Left kidney (tissue), 1 donor: ENCODE measurements at regions not wholly inside any gene's neighbourhood (a gene's known extent, or its start where the extent isn't known, plus 50 kb on each side); places are given as distances from the start of the nearest gene placed in this dataset.

Experiments
- DNase-seq: peaks from one replicate; pipeline ENCODE4 v3.0.0-alpha.2; 2013

GRCh38 chr3:62981962-62982361 is 106.7 kb upstream of the CADPS start:
- DNase-seq: no peak

GRCh38 chr3:62982795-62983455 is 107.7 kb upstream of the CADPS start:
- DNase-seq: no peak

GRCh38 chr3:62986061-62986460 is 110.8 kb upstream of the CADPS start:
- DNase-seq: no peak

GRCh38 chr3:62987721-62988120 is 112.5 kb upstream of the CADPS start:
- no peak for DNase-seq

GRCh38 chr3:62990704-62991413 is 115.6 kb upstream of the CADPS start:
- no peak for DNase-seq

GRCh38 chr3:62992520-62992919 is 117.3 kb upstream of the CADPS start:
- DNase-seq: no peak

GRCh38 chr3:62995119-62995518 is 119.9 kb upstream of the CADPS start:
- no peak for DNase-seq

- no peak for DNase-seq
Measured at GRCh38 chr3:62995530-62995929, 120.3 kb upstream of the CADPS start.

- no peak for DNase-seq
Measured at GRCh38 chr3:62997369-62997768, 122.2 kb upstream of the CADPS start.

- no peak for DNase-seq
Measured at GRCh38 chr3:62999158-62999557, 123.9 kb upstream of the CADPS start.

- DNase-seq: no peak
Measured at GRCh38 chr3:62999791-63000190, 124.6 kb upstream of the CADPS start.

GRCh38 chr3:63004448-63004847 is 129.2 kb upstream of the CADPS start:
- DNase-seq: no peak

- no peak for DNase-seq
Measured at GRCh38 chr3:63015614-63016309, 140.5 kb upstream of the CADPS start.

- no peak for DNase-seq
Measured at GRCh38 chr3:63022114-63022513, 146.9 kb upstream of the CADPS start.

GRCh38 chr3:63026722-63027121 is 151.5 kb upstream of the CADPS start:
- no peak for DNase-seq

GRCh38 chr3:63029326-63029725 is 154.1 kb upstream of the CADPS start:
- DNase-seq: no peak

- no peak for DNase-seq
Measured at GRCh38 chr3:63029921-63030320, 154.7 kb upstream of the CADPS start.

GRCh38 chr3:63030666-63031065 is 155.4 kb upstream of the CADPS start:
- no peak for DNase-seq

- DNase-seq: no peak
Measured at GRCh38 chr3:63032881-63033280, 157.7 kb upstream of the CADPS start.

- DNase-seq: no peak
Measured at GRCh38 chr3:63034101-63034500, 158.9 kb upstream of the CADPS start.

GRCh38 chr3:63037116-63037515 is 161.9 kb upstream of the CADPS start:
- no peak for DNase-seq

- no peak for DNase-seq
Measured at GRCh38 chr3:63042833-63043232, 167.6 kb upstream of the CADPS start.

- DNase-seq: no peak
Measured at GRCh38 chr3:63043631-63044030, 168.4 kb upstream of the CADPS start.
